ENCODE measurements at regions not wholly inside any gene's neighbourhood (a gene's known extent, or its start where the extent isn't known, plus 50 kb on each side); places are given as distances from the start of the nearest gene placed in this dataset.

GRCh38 chr7:88516429-88516828, 209.7 kb upstream of the STEAP4 start:
- Histone ChIP-seq H3K27me3 (replicated peaks) (no peaks in the 10 kb centered on the region), H3K27ac (no peak overlapping the region), H3K36me3 (no peaks in the 10 kb centered on the region), H3K4me1 (replicated peaks) (no peaks in the 10 kb centered on the region), H3K9me3 (replicated peaks) (no peaks in the 10 kb centered on the region), H3K4me3 (no peak overlapping the region)
- DNase-seq (ENCODE audit: low read depth in 1 of 2, low spot score in 2 of 2): no peak

GRCh38 chr7:88515301-88515700, 208.6 kb upstream of the STEAP4 start:
- Histone ChIP-seq H3K4me1 (replicated peaks) (no peaks in the 10 kb centered on the region), H3K9me3 (replicated peaks) (no peaks in the 10 kb centered on the region)

GRCh38 chr7:88509341-88509740, 202.6 kb upstream of the STEAP4 start:
- no peak for DNase-seq (ENCODE audit: low read depth in 1 of 2, low spot score in 2 of 2)
- Histone ChIP-seq H3K36me3 (no peaks in the 10 kb centered on the region), H3K9me3 (replicated peaks) (no peaks in the 10 kb centered on the region), H3K4me1 (replicated peaks) (no peaks in the 10 kb centered on the region), H3K27me3 (replicated peaks) (no peaks in the 10 kb centered on the region), H3K27ac (no peak overlapping the region), H3K4me3 (no peak overlapping the region)

More at GRCh38 chr7:88515301-88515700, 208.6 kb upstream of the STEAP4 start:
- no peak for DNase-seq (ENCODE audit: low read depth in 1 of 2, low spot score in 2 of 2)
- H3K36me3 ChIP-seq: no peaks in the 10 kb centered on the region
- no peaks in the 10 kb centered on the region for H3K27me3 ChIP-seq (replicated peaks)
- H3K4me3 ChIP-seq: no peak overlapping the region
- no peak overlapping the region for H3K27ac ChIP-seq

- Histone ChIP-seq H3K4me3 (no peak overlapping the region), H3K9me3 (replicated peaks) (no peaks in the 10 kb centered on the region), H3K27ac (no peak overlapping the region), H3K36me3 (no peaks in the 10 kb centered on the region), H3K27me3 (replicated peaks) (0 out of 2 replicates have a peak, but pooled peaks cover 7% of the 10 kb centered on the region), H3K4me1 (replicated peaks) (no peaks in the 10 kb centered on the region)
- DNase-seq (ENCODE audit: low read depth in 1 of 2, low spot score in 2 of 2): no peak
Measured at GRCh38 chr7:88500131-88500530, 193.4 kb upstream of the STEAP4 start.

- Histone ChIP-seq H3K4me1 (replicated peaks) (no peaks in the 10 kb centered on the region), H3K9me3 (replicated peaks) (no peaks in the 10 kb centered on the region), H3K4me3 (no peak overlapping the region), H3K27ac (no peak overlapping the region), H3K36me3 (no peaks in the 10 kb centered on the region), H3K27me3 (replicated peaks) (0 out of 2 replicates have a peak, but pooled peaks cover 10% of the 10 kb centered on the region)
- DNase-seq (ENCODE audit: low read depth in 1 of 2, low spot score in 2 of 2): no peak
Measured at GRCh38 chr7:88495881-88496725, 189.4 kb upstream of the STEAP4 start.

- Histone ChIP-seq H3K9me3 (replicated peaks) (no peaks in the 10 kb centered on the region), H3K4me1 (replicated peaks) (no peaks in the 10 kb centered on the region), H3K27me3 (replicated peaks) (0 out of 2 replicates have a peak, but pooled peaks cover 10% of the 10 kb centered on the region), H3K4me3 (no peak overlapping the region), H3K27ac (no peak overlapping the region), H3K36me3 (no peaks in the 10 kb centered on the region)
- DNase-seq (ENCODE audit: low read depth in 1 of 2, low spot score in 2 of 2): no peak
Measured at GRCh38 chr7:88492153-88492552, 185.5 kb upstream of the STEAP4 start.

- Histone ChIP-seq H3K9me3 (replicated peaks) (no peaks in the 10 kb centered on the region), H3K4me1 (replicated peaks) (no peaks in the 10 kb centered on the region), H3K27me3 (replicated peaks) (0 out of 2 replicates have a peak, but pooled peaks cover 8% of the 10 kb centered on the region), H3K27ac (no peak overlapping the region), H3K36me3 (no peaks in the 10 kb centered on the region), H3K4me3 (no peak overlapping the region)
- no peak for DNase-seq (ENCODE audit: low read depth in 1 of 2, low spot score in 2 of 2)
Measured at GRCh38 chr7:88490874-88491273, 184.2 kb upstream of the STEAP4 start.

- Histone ChIP-seq H3K27ac (no peak overlapping the region), H3K4me3 (no peak overlapping the region), H3K36me3 (no peaks in the 10 kb centered on the region), H3K27me3 (replicated peaks) (0 out of 2 replicates have a peak, but pooled peaks cover 3% of the 10 kb centered on the region), H3K9me3 (replicated peaks) (no peaks in the 10 kb centered on the region), H3K4me1 (replicated peaks) (no peaks in the 10 kb centered on the region)
- no peak for DNase-seq (ENCODE audit: low read depth in 1 of 2, low spot score in 2 of 2)
Measured at GRCh38 chr7:88490161-88490560, 183.5 kb upstream of the STEAP4 start.

GRCh38 chr7:88485821-88486220, 179.1 kb upstream of the STEAP4 start:
- Histone ChIP-seq H3K27ac (no peak overlapping the region), H3K4me1 (replicated peaks) (no peaks in the 10 kb centered on the region), H3K9me3 (replicated peaks) (no peaks in the 10 kb centered on the region), H3K27me3 (replicated peaks) (no peaks in the 10 kb centered on the region; the same call in 1 of the 2 replicates), H3K36me3 (no peaks in the 10 kb centered on the region), H3K4me3 (no peak overlapping the region)
- no peak for DNase-seq (ENCODE audit: low read depth in 1 of 2, low spot score in 2 of 2)

GRCh38 chr7:88484551-88484950, 177.9 kb upstream of the STEAP4 start:
- no peak for DNase-seq (ENCODE audit: low read depth in 1 of 2, low spot score in 2 of 2)
- no peak overlapping the region for H3K27ac ChIP-seq
- no peak overlapping the region for H3K4me3 ChIP-seq
- no peaks in the 10 kb centered on the region for H3K4me1 ChIP-seq (replicated peaks)
- no peaks in the 10 kb centered on the region for H3K9me3 ChIP-seq (replicated peaks)
- no peaks in the 10 kb centered on the region; the same call in 1 of the 2 replicates for H3K27me3 ChIP-seq (replicated peaks)
- H3K36me3 ChIP-seq: no peaks in the 10 kb centered on the region

GRCh38 chr7:88480896-88481295, 174.2 kb upstream of the STEAP4 start:
- H3K4me1 ChIP-seq (replicated peaks): no peaks in the 10 kb centered on the region
- H3K36me3 ChIP-seq: no peaks in the 10 kb centered on the region
- H3K27me3 ChIP-seq (replicated peaks): no peaks in the 10 kb centered on the region; the same call in 1 of the 2 replicates
- H3K27ac ChIP-seq: no peak overlapping the region
- no peak for DNase-seq (ENCODE audit: low read depth in 1 of 2, low spot score in 2 of 2)
- no peak overlapping the region for H3K4me3 ChIP-seq
- no peaks in the 10 kb centered on the region for H3K9me3 ChIP-seq (replicated peaks)

- H3K36me3 ChIP-seq: no peaks in the 10 kb centered on the region
Measured at GRCh38 chr7:88480271-88480670, 173.6 kb upstream of the STEAP4 start.

GRCh38 chr7:88477976-88478375, 171.3 kb upstream of the STEAP4 start:
- no peaks in the 10 kb centered on the region; the same call in 1 of the 2 replicates for H3K27me3 ChIP-seq (replicated peaks)
- H3K4me1 ChIP-seq (replicated peaks): no peaks in the 10 kb centered on the region
- no peaks in the 10 kb centered on the region for H3K9me3 ChIP-seq (replicated peaks)
- H3K36me3 ChIP-seq: no peaks in the 10 kb centered on the region
- no peak overlapping the region for H3K4me3 ChIP-seq
- no peak overlapping the region for H3K27ac ChIP-seq
- DNase-seq (ENCODE audit: low read depth in 1 of 2, low spot score in 2 of 2): no peak

More at GRCh38 chr7:88480271-88480670, 173.6 kb upstream of the STEAP4 start:
- Histone ChIP-seq H3K4me3 (no peak overlapping the region), H3K27me3 (replicated peaks) (no peaks in the 10 kb centered on the region; the same call in 1 of the 2 replicates), H3K27ac (no peak overlapping the region), H3K9me3 (replicated peaks) (no peaks in the 10 kb centered on the region), H3K4me1 (replicated peaks) (no peaks in the 10 kb centered on the region)
- DNase-seq (ENCODE audit: low read depth in 1 of 2, low spot score in 2 of 2): no peak

- H3K36me3 ChIP-seq: no peaks in the 10 kb centered on the region
- H3K4me1 ChIP-seq (replicated peaks): no peaks in the 10 kb centered on the region
- no peaks in the 10 kb centered on the region for H3K27me3 ChIP-seq (replicated peaks)
- no peak for DNase-seq (ENCODE audit: low read depth in 1 of 2, low spot score in 2 of 2)
- H3K9me3 ChIP-seq (replicated peaks): no peaks in the 10 kb centered on the region
- H3K4me3 ChIP-seq: no peak overlapping the region
- H3K27ac ChIP-seq: no peak overlapping the region
Measured at GRCh38 chr7:88465600-88465999, 158.9 kb upstream of the STEAP4 start.

All from SJSA1 (cell line).